ENCODE measurements at regions not wholly inside any gene's neighbourhood (a gene's known extent, or its start where the extent isn't known, plus 50 kb on each side); places are given as distances from the start of the nearest gene placed in this dataset.

- TF ChIP-seq CTCF (optimal IDR thresholded peaks at IDR 0.05 in 1 of 3, IDR thresholded peaks at IDR 0.05 in 1 of 3, conservative IDR thresholded peaks at IDR 0.05 in 1 of 3; ENCODE audit: extremely low read depth in 1 of 3, insufficient read depth in 2 of 3, low read length in 3 of 3): no peak
- no peak for TF ChIP-seq EZH2 (IDR thresholded peaks at IDR 0.05; ENCODE audit: low read length)
Measured at GRCh38 chr10:58462863-58463507, 49.7 kb upstream of the BICC1 start.

Data from keratinocyte (primary cell).